ENCODE measurements at regions not wholly inside any gene's neighbourhood (a gene's known extent, or its start where the extent isn't known, plus 50 kb on each side); places are given as distances from the start of the nearest gene placed in this dataset.

- no peak for DNase-seq
Observed at GRCh38 chr5:158289967-158290366, 431.0 kb upstream of the CLINT1 start.

GRCh38 chr5:158288272-158288657, 429.3 kb upstream of the CLINT1 start:
- no peak for DNase-seq

GRCh38 chr5:158287643-158288271, 428.8 kb upstream of the CLINT1 start:
- no peak for DNase-seq

- DNase-seq: no peak
Observed at GRCh38 chr5:158286827-158287226, 427.9 kb upstream of the CLINT1 start.

GRCh38 chr5:158285698-158286097, 426.8 kb upstream of the CLINT1 start:
- DNase-seq: no peak

- no peak for DNase-seq
Observed at GRCh38 chr5:158284242-158284641, 425.3 kb upstream of the CLINT1 start.

- no peak for DNase-seq
Observed at GRCh38 chr5:158283397-158283796, 424.5 kb upstream of the CLINT1 start.

- no peak for DNase-seq
Observed at GRCh38 chr5:158278216-158278925, 419.4 kb upstream of the CLINT1 start.

GRCh38 chr5:158277276-158277675, 418.3 kb upstream of the CLINT1 start:
- no peak for DNase-seq

- no peak for DNase-seq
Observed at GRCh38 chr5:158276692-158277091, 417.7 kb upstream of the CLINT1 start.

GRCh38 chr5:158275511-158275910, 416.6 kb upstream of the CLINT1 start:
- DNase-seq: no peak

GRCh38 chr5:158273035-158273434, 414.1 kb upstream of the CLINT1 start:
- no peak for DNase-seq

- DNase-seq: no peak
Observed at GRCh38 chr5:158272409-158272808, 413.5 kb upstream of the CLINT1 start.

GRCh38 chr5:158270996-158271554, 412.1 kb upstream of the CLINT1 start:
- DNase-seq: no peak

- DNase-seq: no peak
Observed at GRCh38 chr5:158268286-158268685, 409.3 kb upstream of the CLINT1 start.

- no peak for DNase-seq
Observed at GRCh38 chr5:158267228-158267627, 408.3 kb upstream of the CLINT1 start.

- no peak for DNase-seq
Observed at GRCh38 chr5:158265931-158266700, 407.2 kb upstream of the CLINT1 start.

- no peak for DNase-seq
Observed at GRCh38 chr5:158265346-158265745, 406.4 kb upstream of the CLINT1 start.

GRCh38 chr5:158264264-158264663, 405.3 kb upstream of the CLINT1 start:
- no peak for DNase-seq

GRCh38 chr5:158261674-158262367, 402.9 kb upstream of the CLINT1 start:
- DNase-seq: no peak

GRCh38 chr5:158256096-158256495, 397.2 kb upstream of the CLINT1 start:
- DNase-seq: no peak

GRCh38 chr5:158255609-158256008, 396.7 kb upstream of the CLINT1 start:
- no peak for DNase-seq

GRCh38 chr5:158246661-158247060, 387.7 kb upstream of the CLINT1 start:
- DNase-seq: no peak
